DND-41 (cell line): ENCODE measurements at regions not wholly inside any gene's neighbourhood (a gene's known extent, or its start where the extent isn't known, plus 50 kb on each side); places are given as distances from the start of the nearest gene placed in this dataset.

ENCODE experiments used
- EZH2 ChIP-seq: IDR thresholded peaks from 3 replicates; pipeline ENCODE4 v1.6.1; 2012; ENCODE audit warnings: borderline replicate concordance, low read depth, mild to moderate bottlenecking, moderate library complexity, low read length, inconsistent platforms; ENCODE audit not compliant: severe bottlenecking
- TF ChIP-seq, protein P1 (sequence below): IDR thresholded peaks from 2 replicates; pipeline ENCODE4 v1.5.1; 2012; ENCODE audit warnings: borderline replicate concordance, low read length, moderate library complexity, mild to moderate bottlenecking; ENCODE audit not compliant: poor library complexity, severe bottlenecking; ENCODE audit errors: extremely low read depth

- TF ChIP-seq EZH2, result no peak
- TF ChIP-seq, protein P1, sequence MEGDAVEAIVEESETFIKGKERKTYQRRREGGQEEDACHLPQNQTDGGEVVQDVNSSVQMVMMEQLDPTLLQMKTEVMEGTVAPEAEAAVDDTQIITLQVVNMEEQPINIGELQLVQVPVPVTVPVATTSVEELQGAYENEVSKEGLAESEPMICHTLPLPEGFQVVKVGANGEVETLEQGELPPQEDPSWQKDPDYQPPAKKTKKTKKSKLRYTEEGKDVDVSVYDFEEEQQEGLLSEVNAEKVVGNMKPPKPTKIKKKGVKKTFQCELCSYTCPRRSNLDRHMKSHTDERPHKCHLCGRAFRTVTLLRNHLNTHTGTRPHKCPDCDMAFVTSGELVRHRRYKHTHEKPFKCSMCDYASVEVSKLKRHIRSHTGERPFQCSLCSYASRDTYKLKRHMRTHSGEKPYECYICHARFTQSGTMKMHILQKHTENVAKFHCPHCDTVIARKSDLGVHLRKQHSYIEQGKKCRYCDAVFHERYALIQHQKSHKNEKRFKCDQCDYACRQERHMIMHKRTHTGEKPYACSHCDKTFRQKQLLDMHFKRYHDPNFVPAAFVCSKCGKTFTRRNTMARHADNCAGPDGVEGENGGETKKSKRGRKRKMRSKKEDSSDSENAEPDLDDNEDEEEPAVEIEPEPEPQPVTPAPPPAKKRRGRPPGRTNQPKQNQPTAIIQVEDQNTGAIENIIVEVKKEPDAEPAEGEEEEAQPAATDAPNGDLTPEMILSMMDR, result no peak
These were observed 167.0 kb downstream of the AASDH start for GRCh38 chr4:56220261-56220660.
